HG02970 (cell line): ENCODE measurements at regions not wholly inside any gene's neighbourhood (a gene's known extent, or its start where the extent isn't known, plus 50 kb on each side); places are given as distances from the start of the nearest gene placed in this dataset.

Experiments used
- ATAC-seq: cut with Tn5 transposase; IDR thresholded peaks from one replicate; pipeline ENCODE4 v1.9.1; 2021; ENCODE audit warnings: mild to moderate bottlenecking, moderate library complexity, moderate number of reproducible peaks; ENCODE audit not compliant: unreplicated experiment, low FRiP score

DNA sequence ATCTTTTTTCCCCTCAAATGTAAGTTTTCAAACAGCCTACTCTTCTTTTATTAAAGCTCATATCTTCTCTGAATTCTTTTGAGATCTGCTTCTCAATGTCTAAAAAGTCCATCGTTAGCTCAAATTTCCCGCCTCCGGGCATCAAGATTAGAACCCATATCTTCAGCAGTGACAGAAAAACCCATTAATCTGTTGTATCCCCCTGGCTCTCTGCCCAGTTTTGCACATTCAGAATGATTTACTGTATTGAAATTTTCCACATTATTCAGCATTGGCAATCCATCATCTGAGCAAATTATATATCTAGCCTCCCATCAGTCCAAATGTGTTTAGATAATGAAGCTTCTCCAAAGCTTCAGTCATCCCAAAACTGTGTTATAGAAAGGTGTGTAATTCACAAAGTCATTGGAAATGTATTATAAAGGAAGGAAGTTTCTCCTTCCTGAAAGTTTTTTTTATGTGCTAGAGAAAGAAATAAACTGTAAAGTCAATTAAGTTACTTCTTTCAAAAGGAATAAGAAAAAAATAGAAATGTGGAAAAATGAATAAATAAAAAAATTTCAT is 849.9 kb downstream of the MAT2B start:
- ATAC-seq, result no peak

- no peak for ATAC-seq
Observed at GRCh38 chr5:164356790-164357189, 851.4 kb downstream of the MAT2B start.

GRCh38 chr5:164357395-164358033 is 852.1 kb downstream of the MAT2B start:
- ATAC-seq, result no peak

DNA sequence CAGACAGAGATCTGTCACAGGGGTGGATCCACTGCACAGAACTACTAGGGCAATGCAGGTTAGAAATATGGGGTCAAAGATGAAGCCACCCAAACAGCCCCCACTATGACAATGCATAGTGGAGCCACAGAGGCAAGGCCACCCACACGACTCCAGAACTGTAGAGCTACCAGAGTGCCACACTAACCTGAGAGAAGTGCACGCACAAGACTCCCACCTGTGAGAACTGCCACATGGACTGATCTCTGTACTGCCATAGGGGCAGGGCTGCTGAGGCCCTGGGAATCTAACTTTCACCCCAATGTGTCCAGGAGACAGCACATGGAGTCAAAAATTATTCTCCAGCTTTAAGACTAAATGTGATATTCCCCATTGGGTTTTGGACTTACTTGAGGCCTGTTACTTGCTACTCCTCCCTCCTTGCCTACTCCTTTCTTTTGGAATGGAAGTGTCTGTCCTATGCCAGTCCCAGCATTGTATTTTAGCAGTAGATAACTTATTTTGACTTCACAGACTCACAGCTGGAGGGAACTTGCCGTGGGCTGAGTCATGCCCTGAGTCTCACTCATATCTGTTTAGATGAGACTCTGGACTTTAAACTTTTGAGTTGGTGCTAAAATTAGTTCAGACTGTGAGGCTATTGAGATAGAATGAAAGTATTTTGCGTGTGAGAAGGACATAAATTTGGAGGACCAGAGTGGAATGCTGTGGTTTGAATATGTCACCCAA is 853.3 kb downstream of the MAT2B start:
- ATAC-seq, result no peak

- ATAC-seq, result no peak
Observed at GRCh38 chr5:164359260-164360255, 854.1 kb downstream of the MAT2B start.

DNA sequence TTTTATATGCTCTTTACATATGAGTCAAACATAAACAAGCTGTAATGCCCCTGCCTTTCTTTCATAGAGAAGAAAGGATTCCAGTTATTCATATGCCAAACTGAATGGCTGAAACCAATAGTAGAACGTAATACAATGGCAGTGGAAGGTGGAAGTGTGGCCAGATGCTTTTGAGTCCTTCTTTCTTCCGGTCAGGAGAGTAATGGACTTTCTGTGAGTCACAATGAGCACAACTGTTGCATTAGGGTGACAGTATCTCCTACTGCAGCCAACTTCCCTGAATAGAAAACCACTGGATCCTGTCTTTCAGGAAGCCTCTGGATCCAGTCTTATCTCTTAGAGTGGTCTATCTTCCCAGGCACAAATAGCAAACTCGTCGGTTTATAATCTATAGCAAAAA is 855.2 kb downstream of the MAT2B start:
- ATAC-seq, result no peak

DNA sequence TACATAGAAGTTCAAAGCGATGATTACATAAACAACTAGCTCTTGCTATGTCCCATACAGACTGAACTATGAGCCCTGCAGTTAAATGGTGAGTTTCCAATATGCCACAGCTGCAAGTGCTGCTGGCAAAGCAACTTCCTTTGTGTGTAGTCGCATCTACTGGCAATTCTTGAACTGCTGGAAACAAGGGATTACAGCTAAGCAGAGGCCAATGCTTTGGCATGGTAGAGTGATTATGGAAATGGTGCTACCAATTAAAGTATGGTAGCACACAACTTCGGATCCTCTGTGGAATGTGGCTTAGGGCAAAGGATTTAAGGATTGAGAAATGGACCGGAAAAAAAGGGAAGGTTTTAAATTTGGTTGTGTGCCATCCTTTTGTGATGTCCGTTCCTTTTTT is 856.6 kb downstream of the MAT2B start:
- ATAC-seq, result no peak

GRCh38 chr5:164362835-164363234 is 857.4 kb downstream of the MAT2B start:
- ATAC-seq, result no peak

GRCh38 chr5:164364237-164365208 is 859.1 kb downstream of the MAT2B start:
- ATAC-seq, result no peak

- ATAC-seq, result no peak
Observed at GRCh38 chr5:164370841-164371240, 865.4 kb downstream of the MAT2B start.

- no peak for ATAC-seq
Observed at GRCh38 chr5:164372892-164373291, 867.5 kb downstream of the MAT2B start.

DNA sequence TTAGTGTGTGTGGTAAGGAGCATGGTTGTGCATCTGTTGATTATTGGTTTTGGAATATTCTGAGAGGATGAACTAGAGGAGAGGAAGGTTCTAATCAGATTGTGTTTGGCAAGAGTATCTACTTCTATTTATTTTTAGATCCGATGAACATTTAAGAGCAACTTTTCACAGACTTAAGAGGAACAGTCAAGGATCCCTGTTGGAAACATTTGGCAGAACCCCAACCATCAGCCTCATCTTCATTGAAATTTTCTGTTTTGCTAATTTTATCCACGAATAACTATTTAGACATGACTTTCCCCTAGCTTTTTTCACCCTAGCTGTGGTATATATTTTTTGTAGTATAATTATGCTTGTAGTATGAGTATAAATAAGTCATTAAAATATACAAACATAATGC is 868.5 kb downstream of the MAT2B start:
- ATAC-seq, result no peak

GRCh38 chr5:164375051-164375450 is 869.6 kb downstream of the MAT2B start:
- no peak for ATAC-seq

GRCh38 chr5:164376843-164377242 is 871.4 kb downstream of the MAT2B start:
- no peak for ATAC-seq

GRCh38 chr5:164377746-164378145 is 872.3 kb downstream of the MAT2B start:
- no peak for ATAC-seq

DNA sequence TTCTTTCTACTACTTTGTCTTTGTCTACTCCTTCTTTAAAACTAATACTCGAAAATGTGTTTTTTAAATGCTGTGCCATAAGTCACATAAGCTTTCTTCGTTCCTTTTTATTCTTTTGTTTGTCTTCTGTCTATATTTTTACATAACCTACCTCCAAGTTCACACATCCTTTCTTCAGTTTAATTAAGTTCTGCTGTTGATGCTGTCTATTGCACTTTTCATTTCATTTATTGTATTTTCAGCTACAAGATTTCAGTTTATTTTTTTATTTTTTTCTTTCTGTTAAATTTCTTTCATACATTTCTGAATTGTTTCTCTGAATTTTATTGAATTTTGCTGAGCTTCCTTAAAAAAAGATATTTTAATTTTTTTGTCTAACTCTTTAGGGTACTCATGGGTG is 878.2 kb downstream of the MAT2B start:
- ATAC-seq, result no peak

- ATAC-seq, result no peak
Observed at GRCh38 chr5:164392531-164392930, 887.1 kb downstream of the MAT2B start.

DNA sequence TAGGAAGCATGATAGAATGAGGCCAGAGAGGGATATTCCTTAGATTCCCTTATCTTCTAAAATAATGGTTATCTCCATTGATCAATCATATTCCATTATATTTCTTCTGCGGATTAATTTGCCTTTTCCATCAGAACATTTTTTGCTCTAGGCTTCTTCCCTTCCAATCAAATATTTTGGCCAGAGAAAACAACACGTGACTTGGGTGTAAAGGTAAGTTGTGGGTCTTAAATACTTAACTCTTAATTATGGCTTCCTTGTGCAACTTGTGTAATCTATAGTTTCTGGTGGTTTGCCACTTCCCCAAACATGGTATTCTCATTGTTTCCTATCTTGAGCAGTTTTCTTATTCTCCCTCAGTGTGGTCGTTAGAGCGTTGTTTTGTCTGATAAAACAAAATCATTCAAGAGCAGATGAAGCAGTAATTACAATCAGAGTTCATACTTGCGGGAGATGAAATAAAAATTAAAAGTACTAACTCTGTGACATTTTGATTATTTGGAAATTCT is 889.3 kb downstream of the MAT2B start:
- ATAC-seq, result no peak

DNA sequence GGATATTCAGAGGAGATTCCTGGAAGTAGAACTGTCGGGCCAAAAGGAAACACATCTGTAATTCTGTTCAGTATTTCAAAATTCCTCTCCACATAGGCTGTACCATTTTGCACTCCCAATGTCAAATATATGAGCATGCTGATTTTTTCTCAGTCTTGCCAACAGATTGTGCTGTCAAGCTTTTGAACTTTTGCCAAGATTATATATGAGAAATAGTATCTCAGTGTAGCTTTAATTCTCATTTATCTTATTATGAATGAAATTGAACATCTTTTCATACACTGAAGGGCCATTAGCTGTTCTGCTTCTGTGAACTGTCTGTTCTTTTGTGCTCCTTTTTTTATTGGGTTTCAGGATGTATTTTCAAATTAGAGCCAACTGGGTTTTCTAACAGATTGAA is 907.1 kb downstream of the MAT2B start:
- no peak for ATAC-seq
